GM18909 (cell line): ENCODE measurements at regions not wholly inside any gene's neighbourhood (a gene's known extent, or its start where the extent isn't known, plus 50 kb on each side); places are given as distances from the start of the nearest gene placed in this dataset.
A peak's percentile ranks its signal among the peaks of the same experiment; 100 is the strongest.
"Not testable (repeated sequence)": the region's sequence is repeated elsewhere in the genome, so short reads cannot be mapped to it uniquely, and the experiment has no call there.

Experiments
- ATAC-seq: cut with Tn5 transposase; IDR thresholded peaks from one replicate; pipeline ENCODE4 v1.9.1; 2021; ENCODE audit warnings: mild to moderate bottlenecking; ENCODE audit not compliant: unreplicated experiment, poor library complexity

DNA sequence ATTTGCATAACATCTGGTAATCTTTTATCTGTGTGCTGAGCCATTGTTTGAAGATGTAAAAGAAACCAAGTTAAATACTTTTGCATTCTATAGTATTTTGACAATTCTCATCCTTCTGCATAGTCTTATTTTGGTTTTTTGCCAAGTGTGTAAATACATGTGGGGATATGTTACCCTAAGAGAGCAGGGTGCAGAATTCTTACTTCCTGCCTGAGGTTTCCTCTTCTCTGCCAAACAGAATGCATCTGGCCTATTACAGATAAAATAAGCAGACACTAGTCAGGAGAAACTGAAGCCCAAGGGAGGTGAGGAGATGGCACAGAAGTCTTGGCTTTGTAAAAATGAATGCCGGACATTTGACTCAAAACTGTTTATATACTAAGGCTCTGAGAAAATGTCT is 462.1 kb downstream of the TMEM38B start:
- no peak for ATAC-seq

GRCh38 chr9:106172265-106172664 is 477.9 kb downstream of the TMEM38B start:
- no peak for ATAC-seq

DNA sequence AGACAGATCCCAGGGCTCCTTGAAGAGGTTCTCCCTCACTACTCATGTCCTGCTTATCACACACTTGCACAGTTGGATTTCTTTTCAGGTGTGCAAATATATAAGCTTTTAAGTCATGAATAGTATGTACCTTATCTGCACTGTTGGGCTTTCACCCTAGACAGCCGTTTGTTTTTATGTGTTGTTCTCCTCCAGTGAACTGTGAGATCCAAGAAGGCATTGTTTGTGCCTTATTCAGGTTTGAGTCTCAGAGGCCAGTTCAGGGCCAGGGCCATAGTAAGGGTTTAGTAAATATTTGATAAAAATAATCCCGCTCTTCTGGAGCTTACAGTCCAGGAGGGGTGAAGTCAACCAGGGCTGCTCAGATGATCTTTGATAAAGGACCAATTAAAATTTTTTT is 480.0 kb downstream of the TMEM38B start:
- no peak for ATAC-seq

DNA sequence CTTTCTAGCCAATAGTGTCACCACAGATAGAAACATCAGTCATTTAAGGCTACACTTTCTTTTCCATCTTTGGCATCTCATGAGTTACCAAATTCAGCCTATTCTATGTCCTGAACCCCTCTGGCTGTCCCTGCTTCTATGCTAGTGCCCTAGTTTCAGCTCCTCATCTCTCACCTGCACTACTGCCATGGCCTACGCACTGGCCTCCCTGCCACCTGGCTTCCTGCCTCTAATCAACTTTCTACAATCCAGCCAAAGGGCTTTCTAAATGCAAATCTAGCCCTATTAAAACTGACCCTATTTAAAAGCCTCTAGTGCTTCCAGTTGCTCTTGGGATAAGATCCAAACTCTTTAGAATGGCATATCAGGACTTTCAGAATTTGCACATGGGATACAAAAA is 482.9 kb downstream of the TMEM38B start:
- no peak for ATAC-seq

DNA sequence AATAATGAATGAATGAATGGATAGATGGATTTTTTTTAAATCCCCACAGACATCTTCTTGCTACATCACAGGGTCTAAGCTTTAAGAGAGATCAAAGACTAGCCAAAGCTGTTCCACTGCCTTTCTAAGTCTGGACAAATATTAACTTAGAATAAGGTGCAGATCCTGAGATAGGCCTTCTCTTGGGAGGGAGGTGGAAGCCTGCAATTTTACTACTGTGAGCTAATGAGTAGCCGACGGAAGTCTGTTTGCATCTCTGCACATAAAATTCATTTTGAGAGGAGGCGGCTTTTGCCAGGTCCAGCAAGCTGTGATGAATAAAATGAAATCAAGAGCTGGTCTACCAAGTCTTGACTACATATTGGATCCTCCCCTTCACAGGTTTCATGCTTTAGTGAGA is 484.9 kb downstream of the TMEM38B start:
- no peak for ATAC-seq

- ATAC-seq, result not testable (repeated sequence)
These were observed 509.6 kb downstream of the TMEM38B start for GRCh38 chr9:106203815-106204516.

GRCh38 chr9:106207298-106207697 is 513.0 kb downstream of the TMEM38B start:
- no peak for ATAC-seq

- ATAC-seq, result peak; percentile 51
These were observed 524.1 kb downstream of the TMEM38B start for GRCh38 chr9:106218427-106218826.

- peak; percentile 80 for ATAC-seq
These were observed 524.5 kb downstream of the TMEM38B start for GRCh38 chr9:106218854-106219253.

- no peak for ATAC-seq
These were observed 526.1 kb downstream of the TMEM38B start for GRCh38 chr9:106220415-106220814.

DNA sequence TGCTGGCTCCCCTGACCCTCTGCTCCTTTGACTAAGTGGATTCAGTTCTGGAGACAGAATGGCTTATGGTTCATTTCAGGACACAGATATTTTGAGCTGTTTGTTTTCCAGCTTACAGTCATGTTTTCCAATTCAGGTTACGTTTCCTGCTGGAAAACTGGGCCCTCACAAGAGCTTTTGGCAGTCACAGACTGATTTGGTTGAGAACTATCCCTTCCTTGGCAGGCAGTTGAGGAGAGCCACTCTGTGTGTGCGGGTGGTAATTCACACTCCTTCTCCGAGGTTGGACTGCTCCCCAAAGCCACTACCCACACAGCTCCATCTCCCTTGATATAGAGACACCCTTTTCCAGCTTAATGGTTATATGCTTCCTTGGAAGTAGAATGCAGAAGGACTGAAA is 534.5 kb downstream of the TMEM38B start:
- ATAC-seq, result no peak

DNA sequence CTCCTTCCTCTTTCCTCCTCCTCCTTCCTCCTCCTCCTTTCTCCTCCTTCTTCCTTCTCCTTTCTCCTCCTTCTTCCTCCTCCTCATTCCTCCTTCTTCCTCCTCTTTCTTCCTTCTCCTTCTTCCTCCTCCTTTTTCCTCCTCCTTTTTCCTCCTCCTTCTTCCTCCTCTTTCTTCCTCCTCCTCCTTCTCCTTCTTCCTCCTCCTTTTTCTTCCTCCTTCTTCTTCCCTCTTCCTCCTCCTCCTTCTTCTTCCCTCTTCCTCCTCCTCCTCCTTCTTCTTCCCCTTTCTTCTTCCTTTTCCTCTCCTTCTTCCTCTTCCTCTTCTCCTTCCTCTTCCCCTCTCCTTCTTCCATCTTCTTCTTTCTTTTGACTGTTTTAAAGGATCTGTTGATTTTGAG is 538.8 kb downstream of the TMEM38B start:
- no peak for ATAC-seq

- ATAC-seq, result not testable (repeated sequence)
These were observed 566.6 kb downstream of the TMEM38B start for GRCh38 chr9:106260908-106261307.

- no peak for ATAC-seq
These were observed 583.6 kb downstream of the TMEM38B start for GRCh38 chr9:106277966-106278365.

GRCh38 chr9:106283769-106284168 is 579.2 kb upstream of the ZNF462 start:
- ATAC-seq, result no peak

- no peak for ATAC-seq
These were observed 578.7 kb upstream of the ZNF462 start for GRCh38 chr9:106284296-106284695.

DNA sequence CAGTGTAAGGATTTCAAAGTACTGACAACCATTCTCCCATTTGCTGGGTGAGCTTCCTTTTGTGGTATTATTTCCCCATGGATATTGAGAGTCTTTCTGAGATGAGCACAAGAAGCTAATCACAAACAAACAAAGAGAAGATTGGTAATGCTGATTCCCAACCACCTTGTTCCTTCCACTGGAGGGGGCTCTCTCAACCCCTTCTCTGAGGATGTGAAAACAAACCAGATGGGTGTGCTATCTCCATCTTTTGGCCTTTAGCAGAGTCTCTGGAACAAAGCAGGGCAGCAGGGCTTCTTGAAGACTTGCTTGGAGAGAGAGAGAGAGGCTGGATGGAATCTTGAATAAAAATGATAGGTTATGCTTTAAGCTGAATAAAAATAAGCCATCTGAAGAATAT is 576.7 kb upstream of the ZNF462 start:
- ATAC-seq, result no peak

- no peak for ATAC-seq
These were observed 575.8 kb upstream of the ZNF462 start for GRCh38 chr9:106287091-106287631.

DNA sequence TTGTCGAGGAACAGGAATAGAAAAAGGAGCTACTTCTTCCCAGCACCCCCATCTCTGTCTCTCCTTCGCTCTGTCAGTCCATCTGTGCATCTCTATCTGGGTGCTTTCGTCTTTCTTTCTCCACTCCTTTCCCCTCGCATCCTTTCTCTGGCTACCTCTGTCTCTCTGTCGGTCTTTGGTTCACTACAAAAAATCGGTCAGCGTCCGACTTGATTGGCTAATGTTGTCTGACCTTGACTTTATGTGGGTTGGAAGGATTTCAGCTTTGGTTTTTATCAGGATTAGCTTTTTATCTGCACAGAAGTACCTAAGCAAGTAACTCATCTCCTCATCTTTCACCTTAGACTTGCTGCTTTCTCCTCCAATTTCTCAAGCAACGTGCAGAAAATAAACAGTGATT is 575.2 kb upstream of the ZNF462 start:
- ATAC-seq, result no peak

- ATAC-seq, result no peak
These were observed 574.3 kb upstream of the ZNF462 start for GRCh38 chr9:106288689-106289088.

- ATAC-seq, result no peak
These were observed 571.2 kb upstream of the ZNF462 start for GRCh38 chr9:106291786-106292185.

- no peak for ATAC-seq
These were observed 566.5 kb upstream of the ZNF462 start for GRCh38 chr9:106296426-106296825.
